ENCODE measurements at regions not wholly inside any gene's neighbourhood (a gene's known extent, or its start where the extent isn't known, plus 50 kb on each side); places are given as distances from the start of the nearest gene placed in this dataset.
A peak's percentile ranks its signal among the peaks of the same experiment; 100 is the strongest.

DNA sequence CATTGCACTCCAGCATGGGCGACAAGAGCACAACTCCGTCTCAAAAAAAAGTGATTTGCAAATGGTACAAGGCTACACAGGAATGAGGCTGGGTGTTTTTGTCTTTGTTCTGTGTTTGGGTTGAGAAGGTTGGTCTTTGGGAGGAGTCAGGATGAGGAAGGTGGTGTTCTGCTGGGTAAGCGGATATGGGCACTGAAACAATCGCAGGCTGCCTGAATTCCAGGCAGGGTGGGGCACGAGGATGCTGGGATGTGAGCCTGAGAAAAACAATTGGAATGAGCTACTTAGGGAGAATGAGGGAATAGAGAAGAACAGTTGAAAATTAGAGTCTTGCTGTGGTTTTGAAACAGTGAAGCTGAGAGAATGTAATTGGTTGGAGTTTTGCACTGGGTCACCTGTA, 51.6 kb downstream of the ZBTB38 start:
- Histone ChIP-seq H2BK15ac (ENCODE audit: low read length) (no peak overlapping the region), H2BK5ac (ENCODE audit: low read depth, low read length) (no peak overlapping the region), H3K14ac (ENCODE audit: insufficient read length) (no peak overlapping the region), H3K18ac (ENCODE audit: extremely low read depth, low read length) (no peak overlapping the region), H3K27ac (ENCODE audit: low read depth, low read length) (no peak overlapping the region), H3K9ac (replicated peaks in 1 of 4; ENCODE audit: extremely low read depth in 1 of 4, low read depth in 3 of 4, low read length in 3 of 4) (no peak overlapping the region), H2AK5ac (ENCODE audit: low read depth, low read length) (no peak overlapping the region), H3K4me3 (ENCODE audit: extremely low read depth in 1 of 4, insufficient read depth in 2 of 4, low read depth in 3 of 4, low read length in 4 of 4) (no peak overlapping the region), H3K56ac (replicated peaks; ENCODE audit: insufficient read length, low read depth, low read length) (no peak overlapping the region), H2BK120ac (replicated peaks; ENCODE audit: low read depth, low read length) (no peak overlapping the region), H3K23ac (ENCODE audit: insufficient read length) (no peak overlapping the region), H4K91ac (replicated peaks; ENCODE audit: insufficient read length, low read length) (peak overlapping the region; percentile 38), H4K20me1 (replicated peaks in 1 of 2; ENCODE audit: control insufficient read depth in 1 of 2, insufficient read depth in 2 of 2, low read length in 2 of 2) (no peaks in the 10 kb centered on the region), H3K4me2 (ENCODE audit: insufficient read depth in 1 of 2, low read depth in 2 of 2, low read length in 2 of 2) (no peak overlapping the region), H4K5ac (ENCODE audit: insufficient read length, low read depth, low read length) (no peak overlapping the region), H3K36me3 (ENCODE audit: control insufficient read depth in 2 of 4, insufficient read depth in 4 of 4, low read length in 3 of 4) (no peaks in the 10 kb centered on the region), H2BK20ac (ENCODE audit: low read length) (no peak overlapping the region), H3K27me3 (replicated peaks in 1 of 4; ENCODE audit: control insufficient read depth in 3 of 4, extremely low read depth in 1 of 4, insufficient read depth in 3 of 4, low read length in 3 of 4) (no peaks in the 10 kb centered on the region), H3K23me2 (ENCODE audit: low read depth, low read length) (no peaks in the 10 kb centered on the region), H3K9me3 (ENCODE audit: insufficient read depth in 2 of 2, low read depth in 1 of 2, low read length in 1 of 2) (no peaks in the 10 kb centered on the region), H3K4ac (replicated peaks; ENCODE audit: insufficient read length, low read depth, low read length) (no peak overlapping the region), H2BK12ac (ENCODE audit: low read depth, low read length) (no peak overlapping the region), H4K8ac (ENCODE audit: extremely low read depth, insufficient read depth, low read length) (no peak overlapping the region), H3K79me1 (ENCODE audit: low read depth, low read length) (no peaks in the 10 kb centered on the region), H2AFZ (ENCODE audit: low read length) (no peak overlapping the region), H3K79me2 (ENCODE audit: control insufficient read depth in 1 of 2, insufficient read depth in 2 of 2, low read length in 2 of 2) (no peaks in the 10 kb centered on the region), H3K4me1 (replicated peaks in 1 of 4; ENCODE audit: control insufficient read depth in 3 of 4, insufficient read depth in 4 of 4, low read length in 3 of 4) (no peaks in the 10 kb centered on the region)
- DNase-seq (ENCODE audit: low read depth in 1 of 2, low spot score in 2 of 2) = no peak
- POLR2A ChIA-PET (ENCODE audit: partially characterized antibody) = interaction anchor here (0.7 to 1.7 kb wide), 4 partner anchors 10 to 37 kb away, joined by 3 to 5 read pairs (median 4); no protein-coding TSS in a partner anchor
- WGBS, 2 experiments (ENCODE audit: extremely low coverage in 1 of 2, insufficient coverage in 1 of 2, insufficient read length in 1 of 2, insufficient replicate concordance in 2 of 2, low coverage in 1 of 2, low lambda C conversion rate in 2 of 2, missing lambda C conversion rate in 1 of 2) = 85% methylated on average over 5 of the region's 5 CpGs; no CpG with 5 or more reads in 1 of the 2 experiments
- CTCF ChIA-PET (ENCODE audit: partially characterized antibody) = interaction anchor here (0.7 to 15.5 kb wide), 9 partner anchors 11 to 116 kb away, joined by 3 to 205 read pairs (median 4); no protein-coding TSS in a partner anchor
- FAIRE-seq = no peak
- TF ChIP-seq KDM5A (IDR thresholded peaks at IDR 0.05; ENCODE audit: low read length) (no peak), CEBPB (IDR thresholded peaks at IDR 0.05; ENCODE audit: low read depth, low read length) (no peak), SP4 (IDR thresholded peaks at IDR 0.05; ENCODE audit: low read length) (no peak), CBX8 (IDR thresholded peaks at IDR 0.05; ENCODE audit: borderline replicate concordance, low read depth, low read length) (no peak), EP300 (IDR thresholded peaks at IDR 0.05; ENCODE audit: borderline replicate concordance in 1 of 2, low read depth in 2 of 2, low read length in 2 of 2) (no peak), SIRT6 (IDR thresholded peaks at IDR 0.05; ENCODE audit: low read length) (no peak), CTCF (IDR thresholded peaks at IDR 0.05; ENCODE audit: control extremely low read depth in 1 of 3, insufficient read depth in 1 of 3, low read depth in 1 of 3, low read length in 3 of 3) (no peak), BCL11A (IDR thresholded peaks at IDR 0.05; ENCODE audit: low read depth in 2 of 2, low read length in 2 of 2) (no peak), HDAC6 (IDR thresholded peaks at IDR 0.05; ENCODE audit: low read depth, low read length) (no peak), NRF1 (IDR thresholded peaks at IDR 0.05; ENCODE audit: low read depth, low read length) (no peak), PHF8 (conservative IDR thresholded peaks at IDR 0.05; ENCODE audit: low read depth, low read length) (no peak)
- TF ChIP-seq, protein P1, sequence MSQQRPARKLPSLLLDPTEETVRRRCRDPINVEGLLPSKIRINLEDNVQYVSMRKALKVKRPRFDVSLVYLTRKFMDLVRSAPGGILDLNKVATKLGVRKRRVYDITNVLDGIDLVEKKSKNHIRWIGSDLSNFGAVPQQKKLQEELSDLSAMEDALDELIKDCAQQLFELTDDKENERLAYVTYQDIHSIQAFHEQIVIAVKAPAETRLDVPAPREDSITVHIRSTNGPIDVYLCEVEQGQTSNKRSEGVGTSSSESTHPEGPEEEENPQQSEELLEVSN (IDR thresholded peaks at IDR 0.05) = no peak
